HCT116 (cell line): ENCODE measurements at regions not wholly inside any gene's neighbourhood (a gene's known extent, or its start where the extent isn't known, plus 50 kb on each side); places are given as distances from the start of the nearest gene placed in this dataset.

Experiments
- EZH2 ChIP-seq: fragments of 200-600 bp; sonication (generic); IDR thresholded peaks from 2 replicates; pipeline ENCODE4 v1.6.1; 2017; ENCODE audit warnings: antibody characterized with exemption, mixed run types
- POLR2A ChIP-seq: IDR thresholded peaks from 2 replicates; pipeline ENCODE4 v1.7.0; 2011; ENCODE audit warnings: borderline replicate concordance; ENCODE audit not compliant: insufficient read depth, insufficient read length; ENCODE audit errors: extremely low read depth
- POLR2AphosphoS5 ChIP-seq: IDR thresholded peaks from 2 replicates; pipeline ENCODE4 v1.6.1; 2011; ENCODE audit warnings: mild to moderate bottlenecking, low read depth, low read length, moderate library complexity
- RAD21 ChIP-seq: IDR thresholded peaks from 2 replicates; pipeline ENCODE4 v1.6.1; 2012; ENCODE audit warnings: low read depth, mild to moderate bottlenecking
- YY1 ChIP-seq: IDR thresholded peaks from 2 replicates; pipeline ENCODE4 v1.6.1; 2011; ENCODE audit warnings: low read length, low read depth, moderate library complexity, mild to moderate bottlenecking; ENCODE audit not compliant: insufficient replicate concordance; ENCODE audit errors: extremely low read depth
- ZNF274 ChIP-seq: fragments of 200-500 bp; sonication (Bioruptor generic); IDR thresholded peaks from 2 replicates; pipeline ENCODE4 v1.6.1; 2014; ENCODE audit warnings: mild to moderate bottlenecking, low read depth, low read length, inconsistent platforms
- TF ChIP-seq, protein P1 (sequence below), 3 experiments: fragments of 200-600 bp in 1 of 3; sonication (generic) in 1 of 3; IDR thresholded peaks in 2 of 3; conservative IDR thresholded peaks in 1 of 3; 2 replicates each; pipeline ENCODE4 v1.5.1; 2012 to 2017; ENCODE audit warnings: low read depth in 2 of 3, low read length in 2 of 3, antibody characterized with exemption in 1 of 3, borderline replicate concordance in 1 of 3, control low read depth in 1 of 3, mild to moderate bottlenecking in 1 of 3, mixed read lengths in 1 of 3, mixed run types in 1 of 3, moderate library complexity in 1 of 3; ENCODE audit not compliant: insufficient read depth in 1 of 3
- TF ChIP-seq, protein P2 (sequence below): IDR thresholded peaks from 2 replicates; pipeline ENCODE4 v1.6.1; 2012

- TF ChIP-seq POLR2A (no peak), EZH2 (no peak), RAD21 (no peak), ZNF274 (no peak), POLR2AphosphoS5 (no peak), YY1 (no peak)
- TF ChIP-seq, protein P1, sequence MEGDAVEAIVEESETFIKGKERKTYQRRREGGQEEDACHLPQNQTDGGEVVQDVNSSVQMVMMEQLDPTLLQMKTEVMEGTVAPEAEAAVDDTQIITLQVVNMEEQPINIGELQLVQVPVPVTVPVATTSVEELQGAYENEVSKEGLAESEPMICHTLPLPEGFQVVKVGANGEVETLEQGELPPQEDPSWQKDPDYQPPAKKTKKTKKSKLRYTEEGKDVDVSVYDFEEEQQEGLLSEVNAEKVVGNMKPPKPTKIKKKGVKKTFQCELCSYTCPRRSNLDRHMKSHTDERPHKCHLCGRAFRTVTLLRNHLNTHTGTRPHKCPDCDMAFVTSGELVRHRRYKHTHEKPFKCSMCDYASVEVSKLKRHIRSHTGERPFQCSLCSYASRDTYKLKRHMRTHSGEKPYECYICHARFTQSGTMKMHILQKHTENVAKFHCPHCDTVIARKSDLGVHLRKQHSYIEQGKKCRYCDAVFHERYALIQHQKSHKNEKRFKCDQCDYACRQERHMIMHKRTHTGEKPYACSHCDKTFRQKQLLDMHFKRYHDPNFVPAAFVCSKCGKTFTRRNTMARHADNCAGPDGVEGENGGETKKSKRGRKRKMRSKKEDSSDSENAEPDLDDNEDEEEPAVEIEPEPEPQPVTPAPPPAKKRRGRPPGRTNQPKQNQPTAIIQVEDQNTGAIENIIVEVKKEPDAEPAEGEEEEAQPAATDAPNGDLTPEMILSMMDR (IDR thresholded peaks at IDR 0.05 in 2 of 3, conservative IDR thresholded peaks at IDR 0.05 in 1 of 3; ENCODE audit: borderline replicate concordance in 1 of 3, insufficient read depth in 1 of 3, low read depth in 2 of 3, low read length in 2 of 3) = no peak
- TF ChIP-seq, protein P2, sequence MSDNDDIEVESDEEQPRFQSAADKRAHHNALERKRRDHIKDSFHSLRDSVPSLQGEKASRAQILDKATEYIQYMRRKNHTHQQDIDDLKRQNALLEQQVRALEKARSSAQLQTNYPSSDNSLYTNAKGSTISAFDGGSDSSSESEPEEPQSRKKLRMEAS = no peak
These were observed 249.2 kb upstream of the RREB1 start for GRCh38 chr6:6858533-6858982.
